ENCODE measurements at regions not wholly inside any gene's neighbourhood (a gene's known extent, or its start where the extent isn't known, plus 50 kb on each side); places are given as distances from the start of the nearest gene placed in this dataset.

DNA sequence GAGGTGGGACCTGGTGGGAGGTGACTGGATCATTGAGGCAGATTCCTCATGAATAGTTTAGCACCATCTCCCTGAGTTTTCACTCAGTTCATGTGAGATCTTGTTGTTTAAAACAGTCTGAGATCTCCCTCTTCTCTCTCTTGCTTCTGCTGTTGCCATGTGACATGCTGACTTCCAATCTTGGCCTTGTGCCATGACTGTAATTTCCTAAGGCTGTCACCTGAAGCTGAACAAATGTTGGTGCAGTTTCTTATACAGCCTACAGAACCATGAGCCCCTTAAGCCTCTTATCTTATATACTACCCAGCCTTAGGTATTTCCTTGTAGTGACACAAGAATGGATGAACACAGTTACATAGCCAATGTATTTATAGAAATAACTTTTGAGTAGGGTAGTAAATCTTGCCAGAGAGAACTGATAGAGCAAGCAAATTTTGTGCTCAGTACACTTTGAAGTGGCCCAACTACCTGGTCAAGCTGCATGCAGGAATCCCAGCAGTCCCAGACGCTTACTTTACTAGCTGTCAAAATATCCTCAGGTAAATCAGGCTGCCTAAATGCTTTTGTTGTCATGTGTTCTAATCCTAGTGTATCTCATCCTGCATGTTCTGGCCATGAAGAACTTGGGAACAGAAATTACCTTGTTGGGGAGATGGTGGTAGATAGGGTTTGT is 445.6 kb upstream of the MIS18BP1 start:
- Histone ChIP-seq H3K14ac (replicated peaks; ENCODE audit: low read depth, low read length) (no peak overlapping the region), H2BK20ac (ENCODE audit: low read depth, low read length) (no peak overlapping the region), H4K5ac (ENCODE audit: low read depth, low read length) (no peak overlapping the region), H2AFZ (replicated peaks; ENCODE audit: low read length, poor library complexity) (no peak overlapping the region), H3K23ac (ENCODE audit: low read depth, low read length) (no peak overlapping the region), H2BK120ac (ENCODE audit: low read depth, low read length) (no peak overlapping the region), H3K4ac (ENCODE audit: low read depth, low read length) (no peak overlapping the region), H3K4me2 (ENCODE audit: low read depth, low read length) (no peak overlapping the region), H3K27me3 (ENCODE audit: control insufficient read depth, insufficient read depth, low read length) (no peaks in the 10 kb centered on the region), H4K20me1 (ENCODE audit: insufficient read depth, low read length) (no peaks in the 10 kb centered on the region), H2AK9ac (replicated peaks; ENCODE audit: low read depth, low read length, poor library complexity) (no peak overlapping the region), H3K36me3 (ENCODE audit: control insufficient read depth, insufficient read depth, low read length) (no peaks in the 10 kb centered on the region), H3K27ac (ENCODE audit: insufficient read depth, low read length) (no peak overlapping the region), H3K56ac (ENCODE audit: extremely low read depth, insufficient read depth, low read length) (no peak overlapping the region), H2BK5ac (ENCODE audit: low read depth, low read length, poor library complexity, severe bottlenecking) (no peak overlapping the region), H3K18ac (ENCODE audit: low read depth, low read length) (no peak overlapping the region), H4K8ac (ENCODE audit: low read depth in 2 of 2, low read length in 2 of 2) (no peak overlapping the region), H2AK5ac (ENCODE audit: low read depth, low read length) (no peak overlapping the region), H3K9ac (ENCODE audit: low read depth, low read length) (no peak overlapping the region), H3K4me3 (ENCODE audit: insufficient read depth, low read depth, low read length) (no peak overlapping the region), H3K9me3 (ENCODE audit: control insufficient read depth, insufficient read depth, low read length) (peaks cover 2% of the 10 kb centered on the region; the same call in 1 of the 2 replicates), H4K91ac (ENCODE audit: insufficient read depth, low read depth, low read length) (no peak overlapping the region), H2BK15ac (ENCODE audit: low read depth, low read length) (no peak overlapping the region), H3K9me1 (ENCODE audit: insufficient read depth, low read length) (no peaks in the 10 kb centered on the region), H3K4me1 (ENCODE audit: control insufficient read depth, insufficient read depth, low read length) (no peaks in the 10 kb centered on the region), H3K79me1 (ENCODE audit: low read depth in 1 of 2, low read length in 2 of 2) (no peaks in the 10 kb centered on the region)
- no peak for DNase-seq
- intact Hi-C loops (cut with micrococcal nuclease) (no loop called here), in situ Hi-C loops (cut with MboI; ENCODE audit: low sequenced_read_pairs) (no loop called here), dilution Hi-C loops (cut with HindIII; ENCODE audit: low sequenced_read_pairs, unreplicated experiment) (no loop called here)
- ChIA-PET CTCF (no interaction called here), POLR2A (ENCODE audit: unreplicated experiment) (no interaction called here)
- 20% methylated on average over 1 of the region's 1 CpG; no CpG with 5 or more reads in 1 of the 2 experiments for WGBS, 2 experiments (ENCODE audit: extremely low coverage in 2 of 2, insufficient read length in 1 of 2)
- ATAC-seq (ENCODE audit: low read depth): no peak
- TF ChIP-seq CHD1 (IDR thresholded peaks at IDR 0.05; ENCODE audit: low read depth, low read length) (no peak), RCOR1 (IDR thresholded peaks at IDR 0.05; ENCODE audit: insufficient replicate concordance, low read length) (no peak), MAZ (IDR thresholded peaks at IDR 0.05; ENCODE audit: borderline replicate concordance, low read depth, low read length) (no peak), ELK1 (IDR thresholded peaks at IDR 0.05; ENCODE audit: borderline replicate concordance, low read depth, low read length) (no peak), NFE2L2 (IDR thresholded peaks at IDR 0.05; ENCODE audit: low read depth, low read length) (no peak), FOS (IDR thresholded peaks at IDR 0.05; ENCODE audit: low read depth, low read length) (no peak), RAD21 (IDR thresholded peaks at IDR 0.05; ENCODE audit: low read length) (no peak), MAFK (IDR thresholded peaks at IDR 0.05; ENCODE audit: low read depth, low read length) (no peak), RFX5 (IDR thresholded peaks at IDR 0.05; ENCODE audit: low read depth, low read length) (no peak)
- TF ChIP-seq, protein P1, sequence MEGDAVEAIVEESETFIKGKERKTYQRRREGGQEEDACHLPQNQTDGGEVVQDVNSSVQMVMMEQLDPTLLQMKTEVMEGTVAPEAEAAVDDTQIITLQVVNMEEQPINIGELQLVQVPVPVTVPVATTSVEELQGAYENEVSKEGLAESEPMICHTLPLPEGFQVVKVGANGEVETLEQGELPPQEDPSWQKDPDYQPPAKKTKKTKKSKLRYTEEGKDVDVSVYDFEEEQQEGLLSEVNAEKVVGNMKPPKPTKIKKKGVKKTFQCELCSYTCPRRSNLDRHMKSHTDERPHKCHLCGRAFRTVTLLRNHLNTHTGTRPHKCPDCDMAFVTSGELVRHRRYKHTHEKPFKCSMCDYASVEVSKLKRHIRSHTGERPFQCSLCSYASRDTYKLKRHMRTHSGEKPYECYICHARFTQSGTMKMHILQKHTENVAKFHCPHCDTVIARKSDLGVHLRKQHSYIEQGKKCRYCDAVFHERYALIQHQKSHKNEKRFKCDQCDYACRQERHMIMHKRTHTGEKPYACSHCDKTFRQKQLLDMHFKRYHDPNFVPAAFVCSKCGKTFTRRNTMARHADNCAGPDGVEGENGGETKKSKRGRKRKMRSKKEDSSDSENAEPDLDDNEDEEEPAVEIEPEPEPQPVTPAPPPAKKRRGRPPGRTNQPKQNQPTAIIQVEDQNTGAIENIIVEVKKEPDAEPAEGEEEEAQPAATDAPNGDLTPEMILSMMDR (conservative IDR thresholded peaks at IDR 0.05; ENCODE audit: low read depth, low read length): no peak
- no TSS peak for BruUV-seq (replicated peaks)
